ENCODE measurements at regions not wholly inside any gene's neighbourhood (a gene's known extent, or its start where the extent isn't known, plus 50 kb on each side); places are given as distances from the start of the nearest gene placed in this dataset.
"Not testable (repeated sequence)": the region's sequence is repeated elsewhere in the genome, so short reads cannot be mapped to it uniquely, and the experiment has no call there.

DNA sequence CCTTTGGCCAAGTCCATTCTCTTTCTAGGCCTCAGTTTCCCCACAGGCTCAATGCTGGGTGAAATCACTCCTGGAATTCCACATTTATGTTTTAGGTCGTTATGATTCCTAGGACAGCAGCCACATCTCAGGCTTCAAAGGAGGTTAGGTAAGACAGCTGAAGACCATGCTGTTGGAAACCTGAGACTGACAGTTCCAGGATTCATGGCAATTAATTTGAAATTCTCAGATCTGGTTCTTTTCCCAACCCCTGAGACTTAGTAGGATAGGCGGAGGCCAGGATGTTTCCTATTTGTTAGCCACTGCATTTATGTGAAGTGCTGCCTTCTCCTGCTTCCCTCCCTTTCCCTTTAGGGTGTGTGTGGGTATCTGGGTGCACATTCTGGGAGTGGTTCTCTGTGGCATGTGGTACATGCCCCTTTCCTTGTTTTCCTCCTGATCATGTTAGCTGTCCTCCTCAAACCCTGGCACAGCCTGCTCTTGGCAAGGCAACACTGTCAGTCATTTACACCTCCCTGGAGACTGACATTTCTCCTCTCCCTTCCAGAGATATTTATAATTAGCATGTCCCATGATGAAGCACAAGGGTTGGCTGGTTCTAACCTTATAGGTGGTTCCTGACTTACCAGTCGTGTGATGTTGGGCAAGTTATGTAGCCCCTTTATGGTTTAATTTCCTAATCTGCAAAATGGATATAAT lies 91.4 kb upstream of the SALL1 start:
- no peaks in the 10 kb centered on the region for H3K36me3 ChIP-seq (ENCODE audit: control insufficient read depth in 4 of 4, insufficient read depth in 4 of 4, low read length in 3 of 4)
- no peaks in the 10 kb centered on the region for H3K4me1 ChIP-seq (ENCODE audit: control extremely low read depth in 1 of 4, control insufficient read depth in 4 of 4, insufficient read depth in 4 of 4, low read length in 3 of 4)
- no peaks in the 10 kb centered on the region for H3K9me3 ChIP-seq (ENCODE audit: control extremely low read depth in 1 of 5, control insufficient read depth in 4 of 5, insufficient read depth in 2 of 5, low read depth in 1 of 5, low read length in 4 of 5)
- no peak for DNase-seq
- ChIA-PET CTCF (no interaction called here), POLR2A (no interaction called here)
- WGBS (ENCODE audit: insufficient coverage) = 78% methylated on average over 2 of the region's 3 CpGs
- no peak overlapping the region for H3K4me3 ChIP-seq (ENCODE audit: control insufficient read depth in 1 of 7, extremely low read depth in 1 of 7, insufficient read depth in 4 of 7, low read depth in 2 of 7, low read length in 6 of 7)
- no peaks in the 10 kb centered on the region for H3K27me3 ChIP-seq (replicated peaks in 2 of 5; ENCODE audit: control insufficient read depth in 4 of 5, insufficient read depth in 5 of 5, low read length in 4 of 5)
- no peak overlapping the region for H3K27ac ChIP-seq (ENCODE audit: insufficient read depth in 1 of 2, low read depth in 1 of 2, low read length in 2 of 2, poor library complexity in 1 of 2, severe bottlenecking in 2 of 2)

DNA sequence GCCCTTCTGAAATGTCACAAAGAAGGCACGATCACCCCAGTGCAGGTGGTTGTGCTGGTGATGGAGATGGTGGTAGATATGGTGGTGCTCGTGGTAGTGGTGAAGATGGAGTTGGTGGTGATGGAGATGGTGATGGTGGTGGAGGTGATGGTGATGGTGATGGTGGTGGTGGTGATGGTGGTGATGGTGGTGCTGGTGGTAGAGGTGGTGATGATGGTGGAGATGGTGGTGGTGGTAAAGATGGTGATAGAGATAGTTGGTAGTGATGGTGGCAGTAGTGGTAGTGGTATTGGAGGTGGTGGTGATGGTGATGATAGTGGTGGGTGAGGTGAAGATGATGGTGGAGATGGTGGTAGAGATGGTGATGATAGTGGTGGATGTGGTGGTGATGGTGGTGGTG lies 88.1 kb upstream of the SALL1 start:
- Histone ChIP-seq H3K4me3 (ENCODE audit: control insufficient read depth in 1 of 7, extremely low read depth in 1 of 7, insufficient read depth in 4 of 7, low read depth in 2 of 7, low read length in 6 of 7) (no peak overlapping the region), H3K9me3 (ENCODE audit: control extremely low read depth in 1 of 5, control insufficient read depth in 4 of 5, insufficient read depth in 2 of 5, low read depth in 1 of 5, low read length in 4 of 5) (no peaks in the 10 kb centered on the region), H3K36me3 (ENCODE audit: control insufficient read depth in 4 of 4, insufficient read depth in 4 of 4, low read length in 3 of 4) (no peaks in the 10 kb centered on the region), H3K4me1 (ENCODE audit: control extremely low read depth in 1 of 4, control insufficient read depth in 4 of 4, insufficient read depth in 4 of 4, low read length in 3 of 4) (no peaks in the 10 kb centered on the region), H3K27me3 (replicated peaks in 2 of 5; ENCODE audit: control insufficient read depth in 4 of 5, insufficient read depth in 5 of 5, low read length in 4 of 5) (no peaks in the 10 kb centered on the region), H3K27ac (ENCODE audit: insufficient read depth in 1 of 2, low read depth in 1 of 2, low read length in 2 of 2, poor library complexity in 1 of 2, severe bottlenecking in 2 of 2) (no peak overlapping the region)
- DNase-seq = no peak
- ChIA-PET CTCF (no interaction called here), POLR2A (no interaction called here)
- WGBS (ENCODE audit: insufficient coverage) = 100% methylated on average over 2 of the region's 2 CpGs

GRCh38 chr16:51237861-51238378 lies 86.8 kb upstream of the SALL1 start:
- no peak for DNase-seq
- Histone ChIP-seq H3K9me3 (ENCODE audit: control extremely low read depth in 1 of 5, control insufficient read depth in 4 of 5, insufficient read depth in 2 of 5, low read depth in 1 of 5, low read length in 4 of 5) (no peaks in the 10 kb centered on the region), H3K27ac (ENCODE audit: insufficient read depth in 1 of 2, low read depth in 1 of 2, low read length in 2 of 2, poor library complexity in 1 of 2, severe bottlenecking in 2 of 2) (no peak overlapping the region), H3K4me1 (ENCODE audit: control extremely low read depth in 1 of 4, control insufficient read depth in 4 of 4, insufficient read depth in 4 of 4, low read length in 3 of 4) (no peaks in the 10 kb centered on the region), H3K4me3 (ENCODE audit: control insufficient read depth in 1 of 7, extremely low read depth in 1 of 7, insufficient read depth in 4 of 7, low read depth in 2 of 7, low read length in 6 of 7) (no peak overlapping the region), H3K36me3 (ENCODE audit: control insufficient read depth in 4 of 4, insufficient read depth in 4 of 4, low read length in 3 of 4) (no peaks in the 10 kb centered on the region), H3K27me3 (replicated peaks in 2 of 5; ENCODE audit: control insufficient read depth in 4 of 5, insufficient read depth in 5 of 5, low read length in 4 of 5) (no peaks in the 10 kb centered on the region)
- WGBS (ENCODE audit: insufficient coverage) = 67% methylated on average over 3 of the region's 6 CpGs
- ChIA-PET POLR2A (no interaction called here), CTCF (no interaction called here)

- Histone ChIP-seq H3K9me3 (ENCODE audit: control extremely low read depth in 1 of 5, control insufficient read depth in 4 of 5, insufficient read depth in 2 of 5, low read depth in 1 of 5, low read length in 4 of 5) (no peaks in the 10 kb centered on the region), H3K36me3 (ENCODE audit: control insufficient read depth in 4 of 4, insufficient read depth in 4 of 4, low read length in 3 of 4) (no peaks in the 10 kb centered on the region), H3K4me1 (ENCODE audit: control extremely low read depth in 1 of 4, control insufficient read depth in 4 of 4, insufficient read depth in 4 of 4, low read length in 3 of 4) (no peaks in the 10 kb centered on the region), H3K27ac (ENCODE audit: insufficient read depth in 1 of 2, low read depth in 1 of 2, low read length in 2 of 2, poor library complexity in 1 of 2, severe bottlenecking in 2 of 2) (no peak overlapping the region), H3K4me3 (ENCODE audit: control insufficient read depth in 1 of 7, extremely low read depth in 1 of 7, insufficient read depth in 4 of 7, low read depth in 2 of 7, low read length in 6 of 7) (no peak overlapping the region), H3K27me3 (replicated peaks in 2 of 5; ENCODE audit: control insufficient read depth in 4 of 5, insufficient read depth in 5 of 5, low read length in 4 of 5) (no peaks in the 10 kb centered on the region)
- no peak for DNase-seq
- ChIA-PET POLR2A (no interaction called here), CTCF (no interaction called here)
- 92% methylated on average over 1 of the region's 2 CpGs for WGBS (ENCODE audit: insufficient coverage)
Measured at GRCh38 chr16:51237207-51237606, 86.1 kb upstream of the SALL1 start.

GRCh38 chr16:51236583-51236982 lies 85.5 kb upstream of the SALL1 start:
- H3K9me3 ChIP-seq (ENCODE audit: control extremely low read depth in 1 of 5, control insufficient read depth in 4 of 5, insufficient read depth in 2 of 5, low read depth in 1 of 5, low read length in 4 of 5) = no peaks in the 10 kb centered on the region
- CTCF ChIA-PET = no interaction called here
- H3K27me3 ChIP-seq (replicated peaks in 2 of 5; ENCODE audit: control insufficient read depth in 4 of 5, insufficient read depth in 5 of 5, low read length in 4 of 5) = no peaks in the 10 kb centered on the region
- H3K4me3 ChIP-seq (ENCODE audit: control insufficient read depth in 1 of 7, extremely low read depth in 1 of 7, insufficient read depth in 4 of 7, low read depth in 2 of 7, low read length in 6 of 7) = no peak overlapping the region
- POLR2A ChIA-PET = no interaction called here
- H3K27ac ChIP-seq (ENCODE audit: insufficient read depth in 1 of 2, low read depth in 1 of 2, low read length in 2 of 2, poor library complexity in 1 of 2, severe bottlenecking in 2 of 2) = no peak overlapping the region
- no peak for DNase-seq
- H3K36me3 ChIP-seq (ENCODE audit: control insufficient read depth in 4 of 4, insufficient read depth in 4 of 4, low read length in 3 of 4) = no peaks in the 10 kb centered on the region
- WGBS (ENCODE audit: insufficient coverage) = 63% methylated on average over 1 of the region's 3 CpGs
- no peaks in the 10 kb centered on the region for H3K4me1 ChIP-seq (ENCODE audit: control extremely low read depth in 1 of 4, control insufficient read depth in 4 of 4, insufficient read depth in 4 of 4, low read length in 3 of 4)

DNA sequence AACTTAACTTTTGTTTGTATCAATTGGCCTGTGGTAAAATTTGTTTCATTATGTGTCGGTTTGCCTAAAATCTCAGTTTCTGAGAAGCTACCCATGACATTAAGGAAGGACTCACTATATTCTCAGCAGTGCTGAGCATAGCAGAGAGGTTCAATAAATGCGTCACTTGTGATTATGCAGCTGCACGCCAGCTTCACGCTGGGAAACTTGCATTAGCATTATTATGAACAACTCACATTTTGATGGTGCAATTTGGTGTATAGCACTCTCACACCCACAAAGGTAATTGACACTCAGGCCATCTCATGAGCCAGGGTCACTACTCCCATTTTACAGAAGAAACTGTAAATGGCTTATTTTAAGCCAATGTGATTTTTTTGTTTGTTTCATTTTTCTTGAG lies 80.6 kb upstream of the SALL1 start:
- no peak for DNase-seq
- 97% methylated on average over 4 of the region's 4 CpGs for WGBS (ENCODE audit: insufficient coverage)
- Histone ChIP-seq H3K4me3 (ENCODE audit: control insufficient read depth in 1 of 7, extremely low read depth in 1 of 7, insufficient read depth in 4 of 7, low read depth in 2 of 7, low read length in 6 of 7) (no peak overlapping the region), H3K9me3 (ENCODE audit: control extremely low read depth in 1 of 5, control insufficient read depth in 4 of 5, insufficient read depth in 2 of 5, low read depth in 1 of 5, low read length in 4 of 5) (no peaks in the 10 kb centered on the region), H3K4me1 (ENCODE audit: control extremely low read depth in 1 of 4, control insufficient read depth in 4 of 4, insufficient read depth in 4 of 4, low read length in 3 of 4) (no peaks in the 10 kb centered on the region), H3K27ac (ENCODE audit: insufficient read depth in 1 of 2, low read depth in 1 of 2, low read length in 2 of 2, poor library complexity in 1 of 2, severe bottlenecking in 2 of 2) (no peak overlapping the region), H3K27me3 (replicated peaks in 2 of 5; ENCODE audit: control insufficient read depth in 4 of 5, insufficient read depth in 5 of 5, low read length in 4 of 5) (peaks cover 0 to 2% (median 0%) of the 10 kb centered on the region in 5 experiments), H3K36me3 (ENCODE audit: control insufficient read depth in 4 of 4, insufficient read depth in 4 of 4, low read length in 3 of 4) (no peaks in the 10 kb centered on the region)
- ChIA-PET POLR2A (no interaction called here), CTCF (no interaction called here)

DNA sequence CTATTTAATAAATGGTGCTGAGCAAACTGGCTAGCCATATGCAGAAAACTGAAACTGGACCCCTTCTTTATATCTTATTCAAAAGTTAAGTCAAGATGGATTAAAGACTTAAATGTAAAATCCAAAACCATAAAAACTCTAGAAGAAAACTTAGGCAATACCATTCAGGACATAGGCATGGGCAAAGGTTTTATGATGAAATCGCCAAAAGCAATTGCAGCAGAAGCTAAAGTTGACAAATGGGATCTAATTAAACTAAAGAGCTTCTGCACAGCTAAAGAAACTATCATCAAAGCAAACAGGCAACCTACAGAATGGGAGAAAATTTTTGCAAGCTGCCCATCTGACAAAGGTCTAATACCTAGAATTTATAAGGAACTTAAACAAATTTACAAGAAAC lies 79.0 kb upstream of the SALL1 start:
- DNase-seq; H3K36me3 ChIP-seq (ENCODE audit: control insufficient read depth in 4 of 4, insufficient read depth in 4 of 4, low read length in 3 of 4); H3K9me3 ChIP-seq (ENCODE audit: control extremely low read depth in 1 of 5, control insufficient read depth in 4 of 5, insufficient read depth in 2 of 5, low read depth in 1 of 5, low read length in 4 of 5); POLR2A ChIA-PET; H3K27ac ChIP-seq (ENCODE audit: insufficient read depth in 1 of 2, low read depth in 1 of 2, low read length in 2 of 2, poor library complexity in 1 of 2, severe bottlenecking in 2 of 2); H3K4me1 ChIP-seq (ENCODE audit: control extremely low read depth in 1 of 4, control insufficient read depth in 4 of 4, insufficient read depth in 4 of 4, low read length in 3 of 4); CTCF ChIA-PET; H3K4me3 ChIP-seq (ENCODE audit: control insufficient read depth in 1 of 7, extremely low read depth in 1 of 7, insufficient read depth in 4 of 7, low read depth in 2 of 7, low read length in 6 of 7); H3K27me3 ChIP-seq (replicated peaks in 2 of 5; ENCODE audit: control insufficient read depth in 4 of 5, insufficient read depth in 5 of 5, low read length in 4 of 5): not testable (repeated sequence)
- no CpG with 5 or more reads among the region's 1 CpG for WGBS (ENCODE audit: insufficient coverage)

Measured in common myeloid progenitor, CD34-positive (primary cell).